ENCODE measurements at regions not wholly inside any gene's neighbourhood (a gene's known extent, or its start where the extent isn't known, plus 50 kb on each side); places are given as distances from the start of the nearest gene placed in this dataset.

DNA sequence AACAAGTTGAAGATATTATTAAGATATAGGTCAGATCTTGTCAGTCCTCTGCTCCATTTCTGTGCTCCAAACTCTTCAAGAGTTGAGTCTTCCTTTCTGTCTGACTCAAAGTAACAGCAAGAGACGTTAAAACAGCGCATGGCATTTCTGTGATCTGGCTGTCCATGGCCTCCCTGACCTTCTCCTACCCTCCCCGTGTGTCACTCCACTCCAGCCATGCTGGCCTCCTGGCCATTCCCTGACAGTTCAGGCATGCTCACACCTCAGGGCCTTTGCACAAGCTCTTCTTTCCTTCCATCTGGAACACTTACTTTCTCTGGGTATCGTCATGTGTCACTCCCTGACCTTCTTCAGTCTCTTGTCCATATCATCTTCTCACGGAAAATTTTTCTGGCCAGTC is 229.0 kb downstream of the CENPF start:
- TF ChIP-seq, protein P1, sequence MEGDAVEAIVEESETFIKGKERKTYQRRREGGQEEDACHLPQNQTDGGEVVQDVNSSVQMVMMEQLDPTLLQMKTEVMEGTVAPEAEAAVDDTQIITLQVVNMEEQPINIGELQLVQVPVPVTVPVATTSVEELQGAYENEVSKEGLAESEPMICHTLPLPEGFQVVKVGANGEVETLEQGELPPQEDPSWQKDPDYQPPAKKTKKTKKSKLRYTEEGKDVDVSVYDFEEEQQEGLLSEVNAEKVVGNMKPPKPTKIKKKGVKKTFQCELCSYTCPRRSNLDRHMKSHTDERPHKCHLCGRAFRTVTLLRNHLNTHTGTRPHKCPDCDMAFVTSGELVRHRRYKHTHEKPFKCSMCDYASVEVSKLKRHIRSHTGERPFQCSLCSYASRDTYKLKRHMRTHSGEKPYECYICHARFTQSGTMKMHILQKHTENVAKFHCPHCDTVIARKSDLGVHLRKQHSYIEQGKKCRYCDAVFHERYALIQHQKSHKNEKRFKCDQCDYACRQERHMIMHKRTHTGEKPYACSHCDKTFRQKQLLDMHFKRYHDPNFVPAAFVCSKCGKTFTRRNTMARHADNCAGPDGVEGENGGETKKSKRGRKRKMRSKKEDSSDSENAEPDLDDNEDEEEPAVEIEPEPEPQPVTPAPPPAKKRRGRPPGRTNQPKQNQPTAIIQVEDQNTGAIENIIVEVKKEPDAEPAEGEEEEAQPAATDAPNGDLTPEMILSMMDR (IDR thresholded peaks at IDR 0.05) = no peak
- no peak for TF ChIP-seq POLR2A (IDR thresholded peaks at IDR 0.05)
